Peyer's patch (tissue), 4 donors: ENCODE measurements at regions not wholly inside any gene's neighbourhood (a gene's known extent, or its start where the extent isn't known, plus 50 kb on each side); places are given as distances from the start of the nearest gene placed in this dataset.

Source experiments
- POLR2A ChIP-seq, 2 donors: fragments of 450-650 bp; IDR thresholded peaks; one replicate each; pipeline ENCODE4 v1.5.1; 2017; ENCODE audit warnings: antibody characterized with exemption in 2 of 2, mild to moderate bottlenecking in 2 of 2, moderate library complexity in 2 of 2
- TF ChIP-seq, protein P1 (sequence below), 6 experiments: fragments of 450-650 bp in 4 of 6; fragments of 200-600 bp in 2 of 6; sonication (generic) in 1 of 6; IDR thresholded peaks; one replicate each; pipeline ENCODE4 v1.5.1; 2017 to 2019; ENCODE audit warnings: antibody characterized with exemption in 6 of 6, mild to moderate bottlenecking in 3 of 6, moderate library complexity in 1 of 6

DNA sequence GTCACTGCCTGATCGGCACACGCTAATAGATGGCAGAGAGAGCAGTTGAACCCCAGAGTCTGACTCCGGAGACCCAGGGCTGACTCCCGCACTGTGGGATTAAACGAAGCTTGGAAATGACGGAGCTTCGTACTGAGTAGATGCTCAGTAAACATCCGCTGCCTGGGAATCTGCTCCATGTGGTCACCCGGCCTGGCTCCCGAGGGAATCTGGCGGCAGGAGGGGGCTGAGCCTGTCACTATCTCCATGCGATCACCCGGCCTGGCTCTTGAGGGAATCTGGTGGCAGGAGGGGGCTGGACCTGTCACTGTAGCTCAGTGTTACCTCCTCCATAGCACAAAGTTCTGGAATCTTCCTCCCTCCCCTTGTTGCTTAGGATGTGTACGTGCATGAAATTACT, 139.7 kb upstream of the CIBAR2 start:
- TF ChIP-seq POLR2A (IDR thresholded peaks at IDR 0.05): no peak
- TF ChIP-seq, protein P1, sequence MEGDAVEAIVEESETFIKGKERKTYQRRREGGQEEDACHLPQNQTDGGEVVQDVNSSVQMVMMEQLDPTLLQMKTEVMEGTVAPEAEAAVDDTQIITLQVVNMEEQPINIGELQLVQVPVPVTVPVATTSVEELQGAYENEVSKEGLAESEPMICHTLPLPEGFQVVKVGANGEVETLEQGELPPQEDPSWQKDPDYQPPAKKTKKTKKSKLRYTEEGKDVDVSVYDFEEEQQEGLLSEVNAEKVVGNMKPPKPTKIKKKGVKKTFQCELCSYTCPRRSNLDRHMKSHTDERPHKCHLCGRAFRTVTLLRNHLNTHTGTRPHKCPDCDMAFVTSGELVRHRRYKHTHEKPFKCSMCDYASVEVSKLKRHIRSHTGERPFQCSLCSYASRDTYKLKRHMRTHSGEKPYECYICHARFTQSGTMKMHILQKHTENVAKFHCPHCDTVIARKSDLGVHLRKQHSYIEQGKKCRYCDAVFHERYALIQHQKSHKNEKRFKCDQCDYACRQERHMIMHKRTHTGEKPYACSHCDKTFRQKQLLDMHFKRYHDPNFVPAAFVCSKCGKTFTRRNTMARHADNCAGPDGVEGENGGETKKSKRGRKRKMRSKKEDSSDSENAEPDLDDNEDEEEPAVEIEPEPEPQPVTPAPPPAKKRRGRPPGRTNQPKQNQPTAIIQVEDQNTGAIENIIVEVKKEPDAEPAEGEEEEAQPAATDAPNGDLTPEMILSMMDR (IDR thresholded peaks at IDR 0.05): no peak
